Spleen (tissue), 11 donors: ENCODE measurements at regions not wholly inside any gene's neighbourhood (a gene's known extent, or its start where the extent isn't known, plus 50 kb on each side); places are given as distances from the start of the nearest gene placed in this dataset.

ENCODE experiments used
- DNase-seq: peaks from one replicate; pipeline ENCODE4 v3.0.0-alpha.2; 2020
- H3K27ac ChIP-seq, 8 donors: fragments of 200-600 bp; sonication (generic) in 7 of 8; 1 replicate in 4 of 8; 2 replicates in 4 of 8; pipeline versions ENCODE4 v1.5.0 to v1.8.0; 2016 to 2021; ENCODE audit warnings: inconsistent platforms in 4 of 8, mild to moderate bottlenecking in 4 of 8, moderate library complexity in 1 of 8
- H3K27me3 ChIP-seq, 7 donors: fragments of 200-600 bp; sonication (generic) in 6 of 7; replicated peaks in 1 of 7; 1 replicate in 4 of 7; 2 replicates in 3 of 7; pipeline versions ENCODE4 v1.5.0 to v1.8.0; 2016 to 2021; ENCODE audit warnings: inconsistent platforms in 3 of 7, mild to moderate bottlenecking in 1 of 7
- H3K36me3 ChIP-seq, 6 donors: fragments of 200-600 bp; sonication (generic) in 5 of 6; 1 replicate in 4 of 6; 2 replicates in 2 of 6; pipeline versions ENCODE4 v1.5.0 to v1.8.0; 2016 to 2021; ENCODE audit warnings: inconsistent platforms in 2 of 6
- H3K4me1 ChIP-seq, 6 donors: fragments of 200-600 bp; sonication (generic) in 5 of 6; 1 replicate in 3 of 6; 2 replicates in 3 of 6; pipeline versions ENCODE4 v1.5.0 to v1.8.0; 2016 to 2021; ENCODE audit warnings: inconsistent platforms in 3 of 6
- H3K4me3 ChIP-seq, 8 donors: fragments of 200-600 bp; sonication (generic) in 7 of 8; 1 replicate in 4 of 8; 2 replicates in 4 of 8; pipeline versions ENCODE4 v1.5.0 to v1.8.0; 2016 to 2021; ENCODE audit warnings: inconsistent platforms in 4 of 8, mild to moderate bottlenecking in 4 of 8, moderate library complexity in 2 of 8
- H3K9me3 ChIP-seq, 8 donors: fragments of 200-600 bp; sonication (generic) in 7 of 8; 1 replicate in 4 of 8; 2 replicates in 4 of 8; pipeline versions ENCODE4 v1.5.0 to v1.8.0; 2016 to 2021; ENCODE audit warnings: inconsistent platforms in 4 of 8
- CTCF ChIP-seq, 11 experiments: fragments of 200-600 bp in 7 of 11; fragments of 450-650 bp in 4 of 11; sonication (generic) in 4 of 11; IDR thresholded peaks in 8 of 11; conservative IDR thresholded peaks in 3 of 11; 1 replicate in 7 of 11; 2 replicates in 4 of 11; pipeline versions ENCODE4 v1.4.0 to v1.8.0; 2016 to 2021; ENCODE audit warnings: antibody characterized with exemption in 11 of 11, inconsistent platforms in 4 of 11, mild to moderate bottlenecking in 1 of 11
- POLR2A ChIP-seq, 3 donors: fragments of 450-650 bp; IDR thresholded peaks; one replicate each; pipeline ENCODE4 v1.5.1; 2017; ENCODE audit warnings: antibody characterized with exemption in 3 of 3, mild to moderate bottlenecking in 1 of 3
- POLR2AphosphoS5 ChIP-seq, 3 donors: sonication (generic); formaldehyde crosslinking; IDR thresholded peaks; one replicate each; pipeline ENCODE4 v1.5.1; 2017; ENCODE audit warnings: antibody characterized with exemption in 3 of 3
- WGBS, 5 donors: extraction: QIAGEN DNeasy Blood & Tissue Kit in 3 of 5; methylation state at CpG; one replicate each; pipeline versions ENCODE4 v1.1.5 to v1.1.7; 2013 to 2018; 5-methylcytosine and 5-hydroxymethylcytosine counted together
- intact Hi-C: fragments of 100-400 bp; cut with DNase I; formaldehyde crosslinking; loops from one replicate; pipeline ENCODE4 v1.15.0; 2023; ENCODE audit warnings: low total_unique reads
- donor health status: healthy with polysubstance abuse.
- donor health status: DM: no; HTN: no; CAD: no; lungs with moderate emphysema.
- donor health status: DM: no; HTN: no; CAD: no.
- donor health status: Bipolar disorder and iron deficiency.
- donor health status: healthy.
- donor health status: DM: no; HTN: no; CAD: no.
- donor health status: DM: yes; HTN: yes; CAD: no.

GRCh38 chr20:6898928-6899327 is 131.4 kb downstream of the BMP2 start:
- Histone ChIP-seq H3K36me3 (no peaks in the 10 kb centered on the region), H3K27me3 (no peaks in the 10 kb centered on the region), H3K4me1 (no peaks in the 10 kb centered on the region), H3K27ac (no peak overlapping the region), H3K9me3 (no peaks in the 10 kb centered on the region), H3K4me3 (no peak overlapping the region)
- 83 to 93% (median 90%) methylated on average over 3 of the region's 3 CpGs for WGBS, 5 donors
- TF ChIP-seq CTCF (IDR thresholded peaks at IDR 0.05 in 8 of 11, conservative IDR thresholded peaks at IDR 0.05 in 3 of 11) (no peak), POLR2AphosphoS5 (IDR thresholded peaks at IDR 0.05) (no peak), POLR2A (IDR thresholded peaks at IDR 0.05) (no peak)
- intact Hi-C loops = no loop called here
- DNase-seq = no peak

DNA sequence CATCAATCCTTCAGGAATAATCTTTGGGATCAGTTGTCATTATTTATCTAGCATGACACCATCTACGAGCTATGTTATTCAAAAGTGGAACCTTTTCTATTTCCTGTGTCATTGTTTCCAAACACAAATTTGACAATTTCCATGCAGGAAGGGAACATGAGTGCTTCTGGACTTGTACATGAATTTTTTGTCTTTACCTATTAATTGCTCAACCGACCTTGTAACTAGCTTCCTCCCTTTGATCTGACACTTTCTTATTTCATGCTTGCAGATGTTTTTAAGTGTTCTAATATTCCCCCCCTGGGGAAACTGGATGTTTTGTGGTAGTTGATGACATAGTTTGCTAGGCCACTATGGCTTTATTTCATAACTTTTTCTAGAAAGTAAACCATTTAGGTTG is 139.4 kb downstream of the BMP2 start:
- H3K9me3 ChIP-seq = no peaks in the 10 kb centered on the region
- no peak overlapping the region for H3K27ac ChIP-seq
- WGBS, 5 donors = 42 to 72% (median 56%) methylated on average over 2 of the region's 2 CpGs
- H3K4me3 ChIP-seq = no peak overlapping the region
- no peaks in the 10 kb centered on the region for H3K4me1 ChIP-seq
- H3K36me3 ChIP-seq = no peaks in the 10 kb centered on the region
- intact Hi-C loops = no loop called here
- no peak for DNase-seq
- no peak for TF ChIP-seq CTCF (IDR thresholded peaks at IDR 0.05 in 8 of 11, conservative IDR thresholded peaks at IDR 0.05 in 3 of 11)
- no peak for TF ChIP-seq POLR2A (IDR thresholded peaks at IDR 0.05)
- no peak for TF ChIP-seq POLR2AphosphoS5 (IDR thresholded peaks at IDR 0.05)
- H3K27me3 ChIP-seq = no peaks in the 10 kb centered on the region

DNA sequence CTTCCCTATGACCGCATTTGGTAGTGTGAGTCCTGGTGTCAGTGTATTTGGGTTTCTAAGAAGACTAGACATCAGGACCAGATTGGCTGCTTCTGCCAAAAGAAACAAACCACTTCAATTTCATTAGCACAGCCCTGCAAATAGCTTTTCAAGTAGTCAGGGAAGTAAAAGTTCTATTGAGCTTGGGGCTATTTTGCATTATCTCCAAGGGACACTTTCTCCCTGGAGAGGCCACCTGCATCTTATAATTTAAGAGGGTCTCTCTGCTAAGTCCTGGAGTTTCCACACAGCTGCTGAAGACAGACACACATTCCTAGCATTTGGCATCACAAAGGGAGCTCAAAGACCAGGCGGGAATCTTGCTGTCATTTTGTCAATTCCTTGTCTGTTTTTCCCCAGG is 141.2 kb downstream of the BMP2 start:
- intact Hi-C loops = no loop called here
- Histone ChIP-seq H3K4me1 (no peaks in the 10 kb centered on the region), H3K27me3 (no peaks in the 10 kb centered on the region), H3K36me3 (no peaks in the 10 kb centered on the region), H3K4me3 (no peak overlapping the region), H3K27ac (no peak overlapping the region), H3K9me3 (no peaks in the 10 kb centered on the region)
- WGBS, 5 donors = 89 to 99% (median 95%) methylated on average over 2 of the region's 2 CpGs
- DNase-seq = no peak
- TF ChIP-seq POLR2AphosphoS5 (IDR thresholded peaks at IDR 0.05) = no peak
- no peak for TF ChIP-seq POLR2A (IDR thresholded peaks at IDR 0.05)
- no peak for TF ChIP-seq CTCF (IDR thresholded peaks at IDR 0.05 in 8 of 11, conservative IDR thresholded peaks at IDR 0.05 in 3 of 11)

DNA sequence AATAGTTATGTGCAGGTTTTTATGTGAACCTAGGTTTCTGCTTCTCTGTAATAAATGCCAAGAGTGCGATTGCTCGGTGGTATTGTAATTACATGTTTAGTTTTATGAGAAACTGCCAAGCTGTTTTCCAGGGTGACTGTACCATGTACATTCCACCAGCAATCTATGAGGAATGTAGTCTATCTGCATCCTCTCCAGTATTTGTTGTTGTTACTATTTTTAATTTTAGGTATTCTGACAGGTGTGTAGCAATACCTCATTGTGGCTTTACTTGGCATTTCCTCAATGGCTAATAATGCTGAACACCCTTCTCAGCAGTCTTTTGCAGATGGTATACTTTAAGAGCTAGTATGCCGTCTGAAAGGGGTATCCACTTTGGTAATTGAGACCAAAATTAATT is 142.1 kb downstream of the BMP2 start:
- H3K9me3 ChIP-seq = no peaks in the 10 kb centered on the region
- H3K27me3 ChIP-seq = no peaks in the 10 kb centered on the region
- TF ChIP-seq CTCF (IDR thresholded peaks at IDR 0.05 in 8 of 11, conservative IDR thresholded peaks at IDR 0.05 in 3 of 11) = no peak
- no peak for TF ChIP-seq POLR2A (IDR thresholded peaks at IDR 0.05)
- no peak for TF ChIP-seq POLR2AphosphoS5 (IDR thresholded peaks at IDR 0.05)
- H3K4me3 ChIP-seq = no peak overlapping the region
- DNase-seq = no peak
- H3K4me1 ChIP-seq = no peaks in the 10 kb centered on the region
- no peak overlapping the region for H3K27ac ChIP-seq
- intact Hi-C loops = no loop called here
- 89 to 96% (median 93%) methylated on average over 3 of the region's 3 CpGs for WGBS, 5 donors
- no peaks in the 10 kb centered on the region for H3K36me3 ChIP-seq
